Glutamatergic neuron (in vitro differentiated cells): ENCODE measurements at regions not wholly inside any gene's neighbourhood (a gene's known extent, or its start where the extent isn't known, plus 50 kb on each side); places are given as distances from the start of the nearest gene placed in this dataset.

Experiments used
- DNase-seq: peaks from one replicate; pipeline ENCODE4 v3.0.0; 2022
- H3K27ac Mint-ChIP-seq: one replicate; pipeline ENCODE4 v1.8.0; 2020; ENCODE audit warnings: mild to moderate bottlenecking, mixed read lengths, inconsistent platforms; ENCODE audit not compliant: unreplicated experiment
- H3K27me3 Mint-ChIP-seq: one replicate; pipeline ENCODE4 v1.8.0; 2020; ENCODE audit warnings: mild to moderate bottlenecking, moderate library complexity, mixed read lengths, inconsistent platforms; ENCODE audit not compliant: unreplicated experiment
- H3K36me3 Mint-ChIP-seq: one replicate; pipeline ENCODE4 v1.8.0; 2020; ENCODE audit warnings: mild to moderate bottlenecking, mixed read lengths, inconsistent platforms; ENCODE audit not compliant: unreplicated experiment
- H3K4me1 Mint-ChIP-seq: one replicate; pipeline ENCODE4 v1.8.0; 2020; ENCODE audit warnings: mild to moderate bottlenecking, low read depth, mixed read lengths, inconsistent platforms; ENCODE audit not compliant: unreplicated experiment
- H3K4me3 Mint-ChIP-seq: one replicate; pipeline ENCODE4 v1.8.0; 2020; ENCODE audit warnings: mild to moderate bottlenecking, mixed read lengths, inconsistent platforms; ENCODE audit not compliant: unreplicated experiment
- H3K9me3 Mint-ChIP-seq: one replicate; pipeline ENCODE4 v1.8.0; 2020; ENCODE audit warnings: mild to moderate bottlenecking, moderate library complexity, mixed read lengths, inconsistent platforms; ENCODE audit not compliant: unreplicated experiment
- TF ChIP-seq, protein P1 (sequence below): fragments of 200-600 bp; sonication (generic); IDR thresholded peaks from one replicate; pipeline ENCODE4 v1.5.0; 2021; ENCODE audit not compliant: partially characterized antibody, unreplicated experiment

DNA sequence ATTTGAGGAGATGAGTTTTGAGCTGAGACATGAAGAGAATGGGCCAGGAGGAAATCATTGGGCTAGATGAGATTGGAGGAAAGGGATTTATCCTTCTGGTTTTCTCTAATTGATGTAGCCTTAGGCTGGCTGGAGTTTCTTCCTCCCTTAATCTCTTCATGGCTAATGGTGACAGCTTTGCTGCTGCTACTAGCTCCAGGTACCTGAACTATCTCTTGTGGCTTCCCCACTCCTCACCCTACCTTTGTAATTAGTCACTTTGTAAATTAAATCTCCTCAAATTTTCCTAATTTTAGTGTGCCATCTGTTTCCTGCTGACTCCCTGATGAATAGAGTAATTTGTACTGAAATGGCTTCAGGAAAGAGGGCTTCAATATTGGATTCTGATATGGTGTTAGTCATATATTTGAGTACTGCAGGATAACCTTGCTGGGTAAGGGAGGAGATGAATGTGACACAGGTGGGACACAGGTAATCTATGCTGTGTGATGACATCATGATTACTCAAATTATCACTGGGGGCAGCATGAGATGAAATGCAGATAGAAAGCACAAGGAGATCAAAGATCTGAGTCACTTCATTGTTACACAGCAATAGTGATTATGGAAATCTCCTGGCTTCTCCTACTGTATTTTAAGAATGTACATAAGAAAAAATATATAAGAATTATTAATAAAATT is 1134.1 kb upstream of the DDX18 start:
- TF ChIP-seq, protein P1, sequence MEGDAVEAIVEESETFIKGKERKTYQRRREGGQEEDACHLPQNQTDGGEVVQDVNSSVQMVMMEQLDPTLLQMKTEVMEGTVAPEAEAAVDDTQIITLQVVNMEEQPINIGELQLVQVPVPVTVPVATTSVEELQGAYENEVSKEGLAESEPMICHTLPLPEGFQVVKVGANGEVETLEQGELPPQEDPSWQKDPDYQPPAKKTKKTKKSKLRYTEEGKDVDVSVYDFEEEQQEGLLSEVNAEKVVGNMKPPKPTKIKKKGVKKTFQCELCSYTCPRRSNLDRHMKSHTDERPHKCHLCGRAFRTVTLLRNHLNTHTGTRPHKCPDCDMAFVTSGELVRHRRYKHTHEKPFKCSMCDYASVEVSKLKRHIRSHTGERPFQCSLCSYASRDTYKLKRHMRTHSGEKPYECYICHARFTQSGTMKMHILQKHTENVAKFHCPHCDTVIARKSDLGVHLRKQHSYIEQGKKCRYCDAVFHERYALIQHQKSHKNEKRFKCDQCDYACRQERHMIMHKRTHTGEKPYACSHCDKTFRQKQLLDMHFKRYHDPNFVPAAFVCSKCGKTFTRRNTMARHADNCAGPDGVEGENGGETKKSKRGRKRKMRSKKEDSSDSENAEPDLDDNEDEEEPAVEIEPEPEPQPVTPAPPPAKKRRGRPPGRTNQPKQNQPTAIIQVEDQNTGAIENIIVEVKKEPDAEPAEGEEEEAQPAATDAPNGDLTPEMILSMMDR: no peak
- Mint-ChIP-seq H3K27me3 (no peaks in the 10 kb centered on the region), H3K27ac (no peak overlapping the region), H3K36me3 (no peaks in the 10 kb centered on the region), H3K9me3 (no peaks in the 10 kb centered on the region), H3K4me3 (no peak overlapping the region), H3K4me1 (no peaks in the 10 kb centered on the region)
- DNase-seq: no peak

DNA sequence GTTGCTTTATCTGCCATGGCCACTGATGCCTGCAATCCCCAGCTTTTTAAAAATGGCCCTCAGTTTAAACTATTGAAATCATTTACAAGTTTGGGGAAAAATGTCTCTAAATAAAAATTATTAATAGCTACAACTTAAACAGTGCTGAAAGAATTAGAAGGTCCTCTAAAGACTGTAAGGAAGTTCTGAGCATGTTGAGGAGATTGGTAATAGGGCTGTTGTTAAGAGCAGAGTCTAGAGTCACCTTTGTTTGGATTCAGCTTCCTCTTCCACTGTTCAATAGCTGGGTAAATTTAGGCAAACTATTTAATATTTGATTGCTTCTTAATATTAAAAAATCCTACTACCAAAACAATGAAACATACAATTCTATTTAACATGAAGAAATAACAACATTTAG is 1127.1 kb upstream of the DDX18 start:
- Mint-ChIP-seq H3K4me3 (no peak overlapping the region), H3K36me3 (peaks cover 7% of the 10 kb centered on the region), H3K4me1 (peaks cover 10% of the 10 kb centered on the region), H3K27me3 (no peaks in the 10 kb centered on the region), H3K27ac (no peak overlapping the region), H3K9me3 (peaks cover 2% of the 10 kb centered on the region)
- DNase-seq: no peak
- TF ChIP-seq, protein P1: no peak

DNA sequence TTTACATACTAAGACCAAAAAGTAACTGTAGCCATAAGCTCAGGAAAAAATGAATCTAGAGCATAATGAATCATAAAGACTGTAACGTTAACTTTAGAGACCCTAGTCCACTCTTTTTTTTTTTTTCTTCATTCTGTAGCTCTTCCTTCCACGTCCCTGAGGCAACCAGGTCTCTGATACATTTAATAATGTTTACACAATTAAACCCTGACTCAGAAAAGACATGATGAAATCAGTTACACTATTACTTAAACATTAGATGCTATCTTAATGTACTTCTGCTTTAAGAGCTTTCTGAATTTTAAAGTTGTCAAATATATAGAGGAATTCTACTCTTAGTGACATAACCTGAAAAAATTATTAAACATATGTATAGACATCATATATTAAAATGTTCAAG is 1121.5 kb upstream of the DDX18 start:
- no peak overlapping the region for H3K27ac Mint-ChIP-seq

DNA sequence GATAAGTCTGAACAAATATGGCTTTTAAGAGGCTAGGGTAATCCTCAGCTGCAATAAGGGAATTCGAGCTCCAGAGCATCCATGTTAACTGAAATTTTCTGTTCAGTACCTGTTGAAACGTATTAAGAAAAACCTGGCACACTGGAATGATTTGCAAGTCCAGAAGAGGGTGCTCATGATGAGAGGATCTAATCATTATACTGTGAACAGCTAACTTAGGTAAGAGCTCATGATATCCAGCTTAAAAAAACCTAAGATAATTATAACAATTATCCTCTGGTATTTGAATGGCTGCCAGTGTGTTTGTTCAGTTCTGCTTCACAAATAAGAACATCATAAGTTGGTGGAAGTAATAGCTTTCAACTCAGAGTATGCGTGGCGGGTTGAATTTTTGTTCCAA is 1118.3 kb upstream of the DDX18 start:
- no peak for DNase-seq
- Mint-ChIP-seq H3K27ac (no peak overlapping the region), H3K4me3 (no peak overlapping the region), H3K27me3 (no peaks in the 10 kb centered on the region), H3K9me3 (peaks cover 2% of the 10 kb centered on the region), H3K36me3 (no peaks in the 10 kb centered on the region), H3K4me1 (peaks cover 8% of the 10 kb centered on the region)
- TF ChIP-seq, protein P1: no peak

More for the DNA sequence above, 1121.5 kb upstream of the DDX18 start:
- TF ChIP-seq, protein P1: no peak
- Mint-ChIP-seq H3K27me3 (no peaks in the 10 kb centered on the region), H3K36me3 (peaks cover 7% of the 10 kb centered on the region), H3K9me3 (peaks cover 2% of the 10 kb centered on the region), H3K4me1 (peaks cover 10% of the 10 kb centered on the region), H3K4me3 (no peak overlapping the region)
- DNase-seq: no peak

DNA sequence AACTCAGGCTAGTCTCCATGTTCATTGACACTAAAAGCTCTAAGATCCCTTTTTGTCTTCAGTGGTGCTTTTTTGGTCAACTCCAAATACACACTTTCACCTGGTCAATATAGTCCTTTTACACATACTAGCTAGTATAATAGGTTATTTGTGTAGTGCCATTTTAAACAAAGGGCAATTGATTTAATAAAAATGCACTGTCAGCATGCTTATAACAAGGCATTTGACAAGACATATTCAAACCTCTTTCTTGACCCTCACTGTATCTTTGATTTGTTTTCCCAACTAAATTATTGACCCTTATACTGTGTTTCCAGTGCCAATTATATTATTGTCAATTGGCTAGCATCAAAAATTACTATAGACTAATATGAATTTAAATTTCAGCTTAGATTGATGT is 1117.6 kb upstream of the DDX18 start:
- peaks cover 2% of the 10 kb centered on the region for H3K4me1 Mint-ChIP-seq
- TF ChIP-seq, protein P1: no peak
- no peak overlapping the region for H3K27ac Mint-ChIP-seq
- DNase-seq: no peak
- no peaks in the 10 kb centered on the region for H3K36me3 Mint-ChIP-seq
- H3K27me3 Mint-ChIP-seq: no peaks in the 10 kb centered on the region
- H3K9me3 Mint-ChIP-seq: peaks cover 2% of the 10 kb centered on the region
- H3K4me3 Mint-ChIP-seq: no peak overlapping the region
